VCaP (cell line): ENCODE measurements at regions not wholly inside any gene's neighbourhood (a gene's known extent, or its start where the extent isn't known, plus 50 kb on each side); places are given as distances from the start of the nearest gene placed in this dataset.
A peak's percentile ranks its signal among the peaks of the same experiment; 100 is the strongest.

ENCODE experiments used
- H3K27ac ChIP-seq: fragments of 450-650 bp; 2 replicates; pipeline ENCODE4 v1.5.1; 2017
- TF ChIP-seq, protein P1 (sequence below): fragments of 450-650 bp; conservative IDR thresholded peaks from 2 replicates; pipeline ENCODE4 v1.5.1; 2017; ENCODE audit warnings: mild to moderate bottlenecking, moderate library complexity

DNA sequence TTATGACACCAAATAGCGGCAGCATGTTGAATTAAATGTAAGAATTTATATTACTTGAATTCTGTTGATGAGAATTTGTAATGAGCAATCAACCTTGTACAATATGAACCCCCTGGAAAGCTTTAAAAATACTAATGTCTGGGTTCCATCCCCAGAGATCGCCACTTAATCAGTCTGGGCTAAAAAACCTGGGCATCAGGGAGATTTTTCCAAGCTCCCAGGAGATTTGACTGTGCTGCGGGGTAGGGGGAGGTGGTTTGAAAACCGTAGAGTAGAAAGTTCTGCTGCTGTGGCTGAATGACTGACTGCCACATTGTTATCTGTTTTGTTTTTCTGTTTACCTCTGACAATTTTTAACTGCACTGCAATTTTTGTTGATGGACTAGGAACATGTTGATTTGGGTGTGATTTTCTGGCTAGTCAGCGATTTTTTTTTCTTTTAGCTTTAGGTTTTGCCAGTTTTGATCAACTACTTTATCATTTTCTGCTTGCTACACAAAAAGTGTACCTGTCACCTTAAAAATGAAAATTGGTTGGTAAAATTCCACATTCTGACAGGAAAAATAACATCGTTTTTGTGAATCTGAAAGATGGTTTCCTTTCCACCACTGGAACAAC lies 79.3 kb downstream of the PCTP start:
- no peak overlapping the region for H3K27ac ChIP-seq
- TF ChIP-seq, protein P1, sequence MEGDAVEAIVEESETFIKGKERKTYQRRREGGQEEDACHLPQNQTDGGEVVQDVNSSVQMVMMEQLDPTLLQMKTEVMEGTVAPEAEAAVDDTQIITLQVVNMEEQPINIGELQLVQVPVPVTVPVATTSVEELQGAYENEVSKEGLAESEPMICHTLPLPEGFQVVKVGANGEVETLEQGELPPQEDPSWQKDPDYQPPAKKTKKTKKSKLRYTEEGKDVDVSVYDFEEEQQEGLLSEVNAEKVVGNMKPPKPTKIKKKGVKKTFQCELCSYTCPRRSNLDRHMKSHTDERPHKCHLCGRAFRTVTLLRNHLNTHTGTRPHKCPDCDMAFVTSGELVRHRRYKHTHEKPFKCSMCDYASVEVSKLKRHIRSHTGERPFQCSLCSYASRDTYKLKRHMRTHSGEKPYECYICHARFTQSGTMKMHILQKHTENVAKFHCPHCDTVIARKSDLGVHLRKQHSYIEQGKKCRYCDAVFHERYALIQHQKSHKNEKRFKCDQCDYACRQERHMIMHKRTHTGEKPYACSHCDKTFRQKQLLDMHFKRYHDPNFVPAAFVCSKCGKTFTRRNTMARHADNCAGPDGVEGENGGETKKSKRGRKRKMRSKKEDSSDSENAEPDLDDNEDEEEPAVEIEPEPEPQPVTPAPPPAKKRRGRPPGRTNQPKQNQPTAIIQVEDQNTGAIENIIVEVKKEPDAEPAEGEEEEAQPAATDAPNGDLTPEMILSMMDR: no peak

DNA sequence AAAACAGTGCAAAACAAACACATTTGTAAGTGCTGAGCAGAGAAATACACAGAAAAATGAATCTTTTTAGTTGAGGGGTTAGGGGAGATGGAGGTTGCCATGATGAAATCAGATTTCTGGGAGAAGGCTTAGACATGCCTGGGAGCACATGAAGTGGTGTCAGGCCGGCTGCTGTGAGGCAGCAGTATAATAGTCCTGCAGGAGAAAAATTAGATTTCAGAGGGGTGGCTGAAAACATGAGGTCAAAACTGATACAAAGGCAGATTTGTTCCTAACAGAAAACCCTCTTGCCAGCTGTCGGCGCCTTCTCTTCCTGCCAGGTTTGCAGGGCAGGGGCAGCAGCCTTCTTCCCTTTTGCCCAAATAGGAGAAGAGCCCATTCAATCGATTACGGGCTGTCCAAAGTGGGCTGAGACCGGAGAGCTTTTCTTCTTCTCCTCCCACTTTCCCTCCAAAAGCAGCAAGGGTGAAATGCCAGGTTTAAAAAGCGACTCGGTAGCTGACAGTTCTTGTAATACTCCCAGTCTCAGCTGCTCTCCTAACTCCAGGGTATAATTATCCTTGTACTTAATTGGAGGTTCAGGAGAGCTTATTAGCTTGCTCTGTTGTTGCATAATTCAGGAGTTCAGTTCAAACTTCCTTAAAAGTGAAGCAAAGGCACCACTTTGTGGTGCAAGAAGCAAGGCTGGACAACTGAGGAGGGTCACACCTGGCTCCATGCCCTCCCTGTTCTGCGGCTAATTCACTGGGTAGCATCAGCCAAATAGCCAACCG lies 80.0 kb downstream of the PCTP start:
- TF ChIP-seq, protein P1: no peak
- no peak overlapping the region for H3K27ac ChIP-seq

DNA sequence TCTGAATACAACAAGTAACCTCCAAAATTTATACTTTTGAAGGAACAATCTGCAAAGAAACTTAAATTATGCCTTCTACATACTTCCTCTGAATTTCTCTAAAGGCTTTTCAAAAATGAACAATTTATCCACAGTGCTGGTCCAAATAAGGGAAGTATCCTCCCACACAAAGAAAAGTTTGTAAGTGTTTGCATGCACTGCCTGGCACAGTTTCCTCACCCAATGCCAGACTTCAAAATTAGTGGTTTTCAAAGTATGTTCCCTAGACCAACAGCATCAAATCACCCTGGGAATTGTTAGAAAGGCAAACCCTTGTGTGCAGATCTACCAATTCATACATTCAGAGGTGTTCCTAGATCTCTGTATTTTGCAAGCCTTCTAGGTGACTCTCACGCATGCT lies 82.5 kb downstream of the PCTP start:
- H3K27ac ChIP-seq: no peak overlapping the region
- TF ChIP-seq, protein P1: no peak

DNA sequence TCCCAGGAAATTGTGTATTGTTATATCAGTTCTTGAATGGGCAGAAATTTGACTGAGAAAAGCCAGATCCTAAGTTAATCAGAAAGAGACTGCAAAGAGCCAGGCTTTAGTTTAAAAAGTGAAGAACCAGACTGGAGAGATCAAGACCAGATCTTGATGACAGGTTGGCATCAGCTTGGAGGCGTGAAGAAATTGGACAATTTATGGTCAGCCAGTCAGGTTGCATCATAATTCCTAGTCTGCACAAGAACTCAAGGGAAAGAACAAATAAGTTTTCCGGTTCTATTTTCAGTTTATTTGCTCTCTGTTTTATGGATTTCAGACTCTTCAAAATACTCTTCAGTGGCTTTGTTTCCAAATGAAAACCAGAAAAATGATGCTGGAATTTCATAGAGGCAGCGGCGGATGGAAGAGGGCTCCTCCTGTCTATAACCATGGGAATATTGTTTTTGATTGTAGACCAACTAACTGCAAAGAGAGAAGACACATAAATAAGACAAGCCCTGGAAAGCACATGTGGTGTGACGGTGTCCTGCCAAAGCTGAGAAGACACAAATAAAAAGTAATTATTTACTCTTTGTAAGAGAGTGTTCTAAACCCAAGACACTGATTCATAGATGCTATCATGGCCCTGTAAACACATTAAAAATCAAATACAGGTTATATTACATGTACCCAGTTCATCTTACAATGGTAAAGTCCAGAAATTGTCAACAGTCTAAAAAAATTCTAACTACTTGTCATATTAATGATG lies 91.7 kb downstream of the PCTP start:
- peak overlapping the region; percentile 58 for H3K27ac ChIP-seq
- TF ChIP-seq, protein P1: peak; percentile 25; the same call in 1 of the 2 replicates

GRCh38 chr17:55843785-55844184 lies 92.9 kb downstream of the PCTP start:
- no peak overlapping the region; the same call in 1 of the 2 replicates for H3K27ac ChIP-seq
- TF ChIP-seq, protein P1: no peak

GRCh38 chr17:55845385-55845784 lies 94.5 kb downstream of the PCTP start:
- TF ChIP-seq, protein P1: peak; percentile 62
- no peak overlapping the region for H3K27ac ChIP-seq

- H3K27ac ChIP-seq: no peak overlapping the region
- TF ChIP-seq, protein P1: no peak
Measured at GRCh38 chr17:55846745-55847144, 95.9 kb downstream of the PCTP start.
